SK-N-SH (cell line): ENCODE measurements at regions not wholly inside any gene's neighbourhood (a gene's known extent, or its start where the extent isn't known, plus 50 kb on each side); places are given as distances from the start of the nearest gene placed in this dataset.
A peak's percentile ranks its signal among the peaks of the same experiment; 100 is the strongest.

Source experiments
- CTCF ChIA-PET: fragments of 300-600, 350-600 bp; formaldehyde crosslinking; extraction: SDS; loops from one replicate; lab custom pipeline; 2021; lab: Yijun Ruan, JAX
- POLR2A ChIA-PET: fragments of 350-600 bp; sonication (Branson Sonifier 250); formaldehyde crosslinking; extraction: SDS; loops from one replicate; lab custom pipeline; 2020; ENCODE audit warnings: antibody characterized with exemption, inconsistent platforms; lab: Yijun Ruan, JAX
- DNase-seq: peaks from one replicate; pipeline ENCODE4 v3.0.0; 2012
- H2AFZ ChIP-seq: fragments of 200-600 bp; sonication (generic); 2 replicates; pipeline ENCODE4 v1.8.1; 2016; ENCODE audit warnings: antibody characterized with exemption, mild to moderate bottlenecking, low read depth
- H3F3A ChIP-seq: fragments of 200-600 bp; sonication (generic); replicated peaks from 2 replicates; pipeline ENCODE3; 2016; ENCODE audit warnings: antibody characterized with exemption, mild to moderate bottlenecking; ENCODE audit not compliant: insufficient read depth
- H3K27ac ChIP-seq, 2 experiments: fragments of 200-500 bp in 1 of 2; fragments of 200-600 bp in 1 of 2; sonication (Bioruptor generic) in 1 of 2; sonication (generic), shearing (Covaris generic) in 1 of 2; 2 replicates each; pipeline versions ENCODE4 v1.5.1 to v1.6.1; 2014 to 2016; ENCODE audit warnings: low read depth in 2 of 2, inconsistent platforms in 1 of 2, low read length in 1 of 2, mild to moderate bottlenecking in 1 of 2, mixed read lengths in 1 of 2
- H3K27me3 ChIP-seq: fragments of 200-600 bp; sonication (generic), shearing (Covaris generic); 2 replicates; pipeline ENCODE4 v1.6.1; 2016; ENCODE audit warnings: mixed run types; ENCODE audit not compliant: insufficient read depth
- H3K36me3 ChIP-seq, 2 experiments: fragments of 200-500 bp in 1 of 2; fragments of 200-600 bp in 1 of 2; sonication (Bioruptor generic) in 1 of 2; sonication (generic) in 1 of 2; replicated peaks in 1 of 2; 2 replicates each; pipeline versions ENCODE3 to v1.5.1; 2014 to 2016; ENCODE audit warnings: low read length in 1 of 2, mild to moderate bottlenecking in 1 of 2; ENCODE audit not compliant: insufficient read depth in 2 of 2, control insufficient read depth in 1 of 2
- H3K4me1 ChIP-seq, 2 experiments: fragments of 200-500 bp in 1 of 2; fragments of 200-600 bp in 1 of 2; sonication (Bioruptor generic) in 1 of 2; sonication (generic), shearing (Covaris generic) in 1 of 2; 2 replicates each; pipeline versions ENCODE4 v1.5.1 to v1.6.1; 2014 to 2016; ENCODE audit warnings: low read depth in 1 of 2, low read length in 1 of 2, mixed run types in 1 of 2; ENCODE audit not compliant: insufficient read depth in 2 of 2, control insufficient read depth in 1 of 2
- H3K4me2 ChIP-seq: fragments of 200-600 bp; sonication (generic), shearing (Covaris generic); 2 replicates; pipeline ENCODE4 v1.6.1; 2017; ENCODE audit warnings: mixed run types
- H3K4me3 ChIP-seq, 2 experiments: fragments of 200-500 bp in 1 of 2; fragments of 200-600 bp in 1 of 2; sonication (Bioruptor generic) in 1 of 2; sonication (generic), shearing (Covaris generic) in 1 of 2; 2 replicates each; pipeline versions ENCODE4 v1.5.1 to v1.8.1; 2014 to 2016; ENCODE audit warnings: low read depth in 2 of 2, inconsistent platforms in 1 of 2, low read length in 1 of 2, mild to moderate bottlenecking in 1 of 2, mixed read lengths in 1 of 2, moderate library complexity in 1 of 2
- H3K79me2 ChIP-seq: fragments of 200-600 bp; sonication (generic); 2 replicates; pipeline ENCODE4 v1.8.1; 2017; ENCODE audit warnings: mild to moderate bottlenecking; ENCODE audit not compliant: insufficient read depth
- H3K9ac ChIP-seq: fragments of 200-600 bp; sonication (generic); 2 replicates; pipeline ENCODE4 v1.6.1; 2017; ENCODE audit warnings: mixed run types
- H3K9me2 ChIP-seq: fragments of 200-600 bp; sonication (generic); 2 replicates; pipeline ENCODE4 v1.6.1; 2017; ENCODE audit warnings: mixed run types
- H3K9me3 ChIP-seq: fragments of 200-600 bp; sonication (generic); 2 replicates; pipeline ENCODE4 v1.6.1; 2017; ENCODE audit warnings: mixed run types, mild to moderate bottlenecking, moderate library complexity
- H4K20me1 ChIP-seq: fragments of 200-600 bp; sonication (generic); 2 replicates; pipeline ENCODE4 v1.6.1; 2017; ENCODE audit warnings: mild to moderate bottlenecking, mixed run types; ENCODE audit not compliant: insufficient read depth
- CHD2 ChIP-seq: fragments of 150-350 bp; IDR thresholded peaks from 2 replicates; pipeline ENCODE4 v1.6.1; 2018; ENCODE audit warnings: low read length; ENCODE audit not compliant: partially characterized antibody
- CTCF ChIP-seq: fragments of 200-600 bp; sonication (generic); IDR thresholded peaks from 2 replicates; pipeline ENCODE4 v1.6.1; 2017; ENCODE audit warnings: antibody characterized with exemption, mild to moderate bottlenecking, moderate library complexity
- EP300 ChIP-seq, 2 experiments: IDR thresholded peaks; 2 replicates each; pipeline versions ENCODE4 v1.4.0 to v1.6.1; 2012; ENCODE audit warnings: borderline replicate concordance in 1 of 2, low read depth in 1 of 2, low read length in 1 of 2
- EZH2phosphoT487 ChIP-seq: fragments of 200-600 bp; sonication (generic); IDR thresholded peaks from 2 replicates; pipeline ENCODE4 v1.6.1; 2017; ENCODE audit warnings: low read depth, mixed run types, mild to moderate bottlenecking, antibody characterized with exemption, moderate library complexity, borderline replicate concordance
- FOSL2 ChIP-seq: IDR thresholded peaks from 2 replicates; pipeline ENCODE4 v1.4.0; 2012; ENCODE audit warnings: low read depth, mild to moderate bottlenecking, moderate library complexity, borderline replicate concordance
- FOXJ3 ChIP-seq: sonication (generic); formaldehyde crosslinking; IDR thresholded peaks from 2 replicates; pipeline ENCODE4 v1.5.1; 2020; ENCODE audit warnings: mild to moderate bottlenecking, missing genetic modification reagents
- GATA2 ChIP-seq: sonication (generic); formaldehyde crosslinking; IDR thresholded peaks from 2 replicates; pipeline ENCODE4 v1.5.0; 2020; ENCODE audit warnings: mild to moderate bottlenecking, missing genetic modification reagents
- JUND ChIP-seq: IDR thresholded peaks from 2 replicates; pipeline ENCODE4 v1.4.0; 2012
- MAX ChIP-seq: IDR thresholded peaks from 2 replicates; pipeline ENCODE4 v1.4.0; 2012; ENCODE audit warnings: low read depth
- NRF1 ChIP-seq: IDR thresholded peaks from 2 replicates; pipeline ENCODE4 v1.6.1; 2012; ENCODE audit warnings: low read depth, mild to moderate bottlenecking, low read length
- POLR2AphosphoS5 ChIP-seq: IDR thresholded peaks from 2 replicates; pipeline ENCODE4 v1.6.1; 2012; ENCODE audit warnings: low read depth, low read length
- RAD21 ChIP-seq: IDR thresholded peaks from 2 replicates; pipeline ENCODE4 v1.6.1; 2012; ENCODE audit warnings: mild to moderate bottlenecking, low read length
- REST ChIP-seq: IDR thresholded peaks from 2 replicates; pipeline ENCODE4 v1.6.1; 2012; ENCODE audit warnings: mild to moderate bottlenecking, low read depth, low read length, moderate library complexity
- RFX5 ChIP-seq: IDR thresholded peaks from 2 replicates; pipeline ENCODE4 v1.6.1; 2012; ENCODE audit warnings: mild to moderate bottlenecking, improper control_type of control experiment, low read length
- SMC3 ChIP-seq: IDR thresholded peaks from 2 replicates; pipeline ENCODE4 v1.6.1; 2012; ENCODE audit warnings: low read depth, low read length, improper control_type of control experiment
- TAF1 ChIP-seq: IDR thresholded peaks from 2 replicates; pipeline ENCODE4 v1.6.1; 2012; ENCODE audit warnings: low read depth, mild to moderate bottlenecking, low read length, moderate library complexity, borderline replicate concordance
- TCF12 ChIP-seq: IDR thresholded peaks from 2 replicates; pipeline ENCODE4 v1.4.0; 2012
- YY1 ChIP-seq: IDR thresholded peaks from 2 replicates; pipeline ENCODE4 v1.4.0; 2012; ENCODE audit warnings: low read depth, mild to moderate bottlenecking
- WGBS: methylation state at CpG from one replicate; pipeline ENCODE4 v1.1.6; 2017; ENCODE audit warnings: low lambda C conversion rate; 5-methylcytosine and 5-hydroxymethylcytosine counted together
- TF ChIP-seq, protein P1 (sequence below): IDR thresholded peaks from 2 replicates; pipeline ENCODE4; 2012
- TF ChIP-seq, protein P2 (sequence below): IDR thresholded peaks from 2 replicates; pipeline ENCODE4 v1.4.0; 2012; ENCODE audit warnings: low read depth, borderline replicate concordance

GRCh38 chr5:174326372-174326771 lies 280.9 kb downstream of the NSG2 start:
- ChIA-PET POLR2A (interaction anchor here (1.1 kb wide), 1 partner anchor 93 kb away, joined by 6 read pairs; no protein-coding TSS in a partner anchor), CTCF (interaction anchor here (0.7 to 9.2 kb wide), 21 partner anchors 9 to 598 kb away, joined by 3 to 141 read pairs (median 4); partner anchors contain the start of gene NSG2)
- DNase-seq = peak; percentile 56
- Histone ChIP-seq H3K9me3 (no peaks in the 10 kb centered on the region), H3K9ac (no peak overlapping the region), H3K27me3 (no peaks in the 10 kb centered on the region; the same call in 1 of the 2 replicates), H3K4me3 (no peak overlapping the region), H4K20me1 (no peaks in the 10 kb centered on the region), H2AFZ (no peak overlapping the region), H3K36me3 (no peaks in the 10 kb centered on the region), H3F3A (peaks cover 10% of the 10 kb centered on the region), H3K27ac (peak overlapping the region in 1 of 2 experiments; percentile 30; a peak in 2 of 4 replicates), H3K79me2 (no peaks in the 10 kb centered on the region), H3K4me2 (no peak overlapping the region), H3K9me2 (no peaks in the 10 kb centered on the region), H3K4me1 (peaks cover 17 to 50% of the 10 kb centered on the region in 2 experiments)
- 74% methylated on average over 3 of the region's 3 CpGs for WGBS
- peak; percentile 13; the same call in 1 of the 2 replicates for TF ChIP-seq GATA2 (CRISPR knock-in tag)
- TF ChIP-seq POLR2AphosphoS5 = no peak

DNA sequence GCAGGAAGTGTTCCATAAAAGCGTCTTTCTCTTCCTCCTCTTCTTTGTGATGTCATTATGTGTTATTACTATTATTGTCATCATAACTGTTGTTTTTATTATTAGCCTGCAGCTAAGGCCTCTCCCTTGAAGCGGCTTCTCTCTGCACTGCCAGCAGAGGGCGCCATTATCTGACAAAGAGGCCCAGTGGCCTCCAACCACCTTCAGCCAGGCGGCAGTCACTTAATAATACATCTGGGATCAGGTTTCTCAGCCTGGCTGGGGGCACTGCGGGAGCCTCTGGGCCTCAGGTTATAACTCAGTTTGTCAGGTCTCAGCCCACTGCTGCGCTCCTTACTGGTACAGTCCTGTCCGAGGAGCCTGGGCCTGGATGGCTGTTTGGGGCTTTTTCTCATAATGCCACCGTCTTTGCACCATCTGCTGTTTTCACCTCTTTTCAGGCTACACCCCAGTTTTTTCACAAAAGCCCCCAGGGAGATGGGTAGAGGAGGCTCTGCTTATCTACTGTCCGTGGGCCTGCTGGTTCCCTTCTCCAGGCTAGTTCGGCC lies 281.9 kb downstream of the NSG2 start:
- H3K4me1 ChIP-seq = peaks cover 17 to 50% of the 10 kb centered on the region in 2 experiments
- no peak overlapping the region; a peak in 1 of 4 replicates for H3K4me3 ChIP-seq
- H3K9ac ChIP-seq = no peak overlapping the region
- ChIA-PET POLR2A (interaction anchor here (1.1 kb wide), 1 partner anchor 92 kb away, joined by 6 read pairs; no protein-coding TSS in a partner anchor), CTCF (interaction anchor here (0.5 to 9.2 kb wide), 48 partner anchors 8 to 599 kb away, joined by 3 to 141 read pairs (median 4); partner anchors contain the start of gene NSG2)
- H3K9me3 ChIP-seq = no peaks in the 10 kb centered on the region
- H2AFZ ChIP-seq = no peak overlapping the region
- peak; percentile 77 for DNase-seq
- H3K27ac ChIP-seq = peak overlapping the region in 1 of 2 experiments; percentile 95; a peak in 2 of 4 replicates
- no peak overlapping the region for H3K4me2 ChIP-seq
- H4K20me1 ChIP-seq = no peaks in the 10 kb centered on the region
- 31% methylated on average over 9 of the region's 10 CpGs for WGBS
- H3K36me3 ChIP-seq = no peaks in the 10 kb centered on the region
- peaks cover 10% of the 10 kb centered on the region for H3F3A ChIP-seq
- no peaks in the 10 kb centered on the region for H3K79me2 ChIP-seq
- H3K27me3 ChIP-seq = no peaks in the 10 kb centered on the region
- H3K9me2 ChIP-seq = no peaks in the 10 kb centered on the region
- TF ChIP-seq FOSL2 (no peak), FOXJ3 (no peak), SMC3 (peak; percentile 89), EZH2phosphoT487 (no peak), RFX5 (no peak), RAD21 (peak; percentile 90), MAX (no peak), TCF12 (peak; percentile 46; the same call in 1 of the 2 replicates), NRF1 (no peak), CTCF (peak; percentile 97), REST (no peak), JUND (no peak), EP300 (IDR thresholded peaks at IDR 0.05; ENCODE audit: borderline replicate concordance in 1 of 2, low read depth in 1 of 2, low read length in 1 of 2) (peak in 1 of 2 experiments; percentile 23; a peak in 1 of 4 replicates), TAF1 (no peak), YY1 (no peak), CHD2 (no peak)
- TF ChIP-seq, protein P1, sequence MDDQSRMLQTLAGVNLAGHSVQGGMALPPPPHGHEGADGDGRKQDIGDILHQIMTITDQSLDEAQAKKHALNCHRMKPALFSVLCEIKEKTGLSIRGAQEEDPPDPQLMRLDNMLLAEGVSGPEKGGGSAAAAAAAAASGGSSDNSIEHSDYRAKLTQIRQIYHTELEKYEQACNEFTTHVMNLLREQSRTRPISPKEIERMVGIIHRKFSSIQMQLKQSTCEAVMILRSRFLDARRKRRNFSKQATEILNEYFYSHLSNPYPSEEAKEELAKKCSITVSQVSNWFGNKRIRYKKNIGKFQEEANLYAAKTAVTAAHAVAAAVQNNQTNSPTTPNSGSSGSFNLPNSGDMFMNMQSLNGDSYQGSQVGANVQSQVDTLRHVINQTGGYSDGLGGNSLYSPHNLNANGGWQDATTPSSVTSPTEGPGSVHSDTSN = peak; percentile 51; the same call in 1 of the 2 replicates
- TF ChIP-seq, protein P2, sequence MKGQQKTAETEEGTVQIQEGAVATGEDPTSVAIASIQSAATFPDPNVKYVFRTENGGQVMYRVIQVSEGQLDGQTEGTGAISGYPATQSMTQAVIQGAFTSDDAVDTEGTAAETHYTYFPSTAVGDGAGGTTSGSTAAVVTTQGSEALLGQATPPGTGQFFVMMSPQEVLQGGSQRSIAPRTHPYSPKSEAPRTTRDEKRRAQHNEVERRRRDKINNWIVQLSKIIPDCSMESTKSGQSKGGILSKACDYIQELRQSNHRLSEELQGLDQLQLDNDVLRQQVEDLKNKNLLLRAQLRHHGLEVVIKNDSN = no peak
